ENCODE measurements at regions not wholly inside any gene's neighbourhood (a gene's known extent, or its start where the extent isn't known, plus 50 kb on each side); places are given as distances from the start of the nearest gene placed in this dataset.
"Not testable (repeated sequence)": the region's sequence is repeated elsewhere in the genome, so short reads cannot be mapped to it uniquely, and the experiment has no call there.

GRCh38 chr22:22193923-22194322 is 50.7 kb upstream of the VPREB1 start:
- DNase-seq (ENCODE audit: extremely low read depth in 1 of 2, low read depth in 1 of 2) = no peak

DNA sequence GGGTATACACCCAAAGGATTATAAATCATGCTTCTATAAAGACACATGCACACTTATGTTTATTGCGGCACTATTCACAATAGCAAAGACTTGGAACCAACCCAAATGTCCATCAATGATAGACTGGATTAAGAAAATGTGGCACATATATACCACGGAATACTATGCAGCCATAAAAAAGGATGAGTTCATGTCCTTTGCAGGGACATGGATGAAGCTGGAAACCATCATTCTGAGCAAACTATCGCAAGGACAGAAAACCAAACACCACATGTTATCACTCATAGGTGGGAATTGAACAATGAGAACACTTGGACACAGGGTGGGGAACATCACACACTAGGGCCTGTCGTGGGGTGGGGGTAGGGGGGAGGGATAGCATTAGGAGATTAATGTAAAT is 51.1 kb upstream of the VPREB1 start:
- DNase-seq (ENCODE audit: extremely low read depth in 1 of 2, low read depth in 1 of 2) = not testable (repeated sequence)

GRCh38 chr22:22193006-22193405 is 51.6 kb upstream of the VPREB1 start:
- not testable (repeated sequence) for DNase-seq (ENCODE audit: extremely low read depth in 1 of 2, low read depth in 1 of 2)

GRCh38 chr22:22189796-22190195 is 54.8 kb upstream of the VPREB1 start:
- not testable (repeated sequence) for DNase-seq (ENCODE audit: extremely low read depth in 1 of 2, low read depth in 1 of 2)

GRCh38 chr22:22187863-22188262 is 56.7 kb upstream of the VPREB1 start:
- not testable (repeated sequence) for DNase-seq (ENCODE audit: extremely low read depth in 1 of 2, low read depth in 1 of 2)

DNA sequence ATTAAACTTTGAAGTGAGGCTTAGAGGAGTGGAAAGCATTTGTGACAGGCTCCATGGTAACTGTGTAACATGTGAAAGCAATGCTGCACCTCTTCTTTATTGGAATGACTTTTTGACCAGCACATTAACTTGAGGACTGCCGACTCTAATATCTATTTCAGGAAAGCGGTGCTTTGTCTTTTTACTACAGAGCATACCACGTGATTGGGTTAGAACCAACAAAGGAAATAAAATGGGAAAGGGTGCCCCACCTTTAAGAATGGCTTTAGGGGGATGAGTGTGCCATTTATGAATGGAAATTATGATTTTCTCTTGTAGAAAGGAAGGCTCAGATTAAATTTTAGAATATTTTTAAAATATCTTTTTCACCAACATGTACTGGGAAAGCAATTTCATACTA is 57.3 kb upstream of the VPREB1 start:
- DNase-seq (ENCODE audit: extremely low read depth in 1 of 2, low read depth in 1 of 2) = no peak

GRCh38 chr22:22185844-22186499 is 58.6 kb upstream of the VPREB1 start:
- no peak for DNase-seq (ENCODE audit: extremely low read depth in 1 of 2, low read depth in 1 of 2)

- DNase-seq (ENCODE audit: extremely low read depth in 1 of 2, low read depth in 1 of 2) = no peak
Observed at GRCh38 chr22:22185217-22185616, 59.4 kb upstream of the VPREB1 start.

GRCh38 chr22:22184277-22184807 is 60.2 kb upstream of the VPREB1 start:
- no peak for DNase-seq (ENCODE audit: extremely low read depth in 1 of 2, low read depth in 1 of 2)

DNA sequence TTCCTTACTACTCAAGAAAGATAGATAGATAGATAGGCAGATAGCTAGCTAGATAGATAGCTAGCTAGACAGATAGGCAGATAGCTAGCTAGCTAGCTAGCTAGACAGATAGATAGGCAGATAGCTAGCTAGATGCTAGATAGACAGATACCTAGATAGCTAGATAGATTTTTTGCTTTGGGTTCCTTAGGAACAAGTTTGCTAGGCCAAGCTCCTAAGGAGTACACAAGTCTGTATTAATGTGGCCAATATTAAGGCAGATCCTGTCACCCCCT is 61.7 kb upstream of the VPREB1 start:
- DNase-seq (ENCODE audit: extremely low read depth in 1 of 2, low read depth in 1 of 2) = no peak

GRCh38 chr22:22182218-22182989 is 62.2 kb upstream of the VPREB1 start:
- DNase-seq (ENCODE audit: extremely low read depth in 1 of 2, low read depth in 1 of 2) = no peak

GRCh38 chr22:22181341-22181850 is 63.2 kb upstream of the VPREB1 start:
- no peak for DNase-seq (ENCODE audit: extremely low read depth in 1 of 2, low read depth in 1 of 2)

- no peak for DNase-seq (ENCODE audit: extremely low read depth in 1 of 2, low read depth in 1 of 2)
Observed at GRCh38 chr22:22180738-22181285, 63.8 kb upstream of the VPREB1 start.

- DNase-seq (ENCODE audit: extremely low read depth in 1 of 2, low read depth in 1 of 2) = no peak
Observed at GRCh38 chr22:22179858-22180257, 64.7 kb upstream of the VPREB1 start.

GRCh38 chr22:22178992-22179391 is 65.6 kb upstream of the VPREB1 start:
- no peak for DNase-seq (ENCODE audit: extremely low read depth in 1 of 2, low read depth in 1 of 2)

GRCh38 chr22:22178355-22178965 is 66.1 kb upstream of the VPREB1 start:
- DNase-seq (ENCODE audit: extremely low read depth in 1 of 2, low read depth in 1 of 2) = no peak

DNA sequence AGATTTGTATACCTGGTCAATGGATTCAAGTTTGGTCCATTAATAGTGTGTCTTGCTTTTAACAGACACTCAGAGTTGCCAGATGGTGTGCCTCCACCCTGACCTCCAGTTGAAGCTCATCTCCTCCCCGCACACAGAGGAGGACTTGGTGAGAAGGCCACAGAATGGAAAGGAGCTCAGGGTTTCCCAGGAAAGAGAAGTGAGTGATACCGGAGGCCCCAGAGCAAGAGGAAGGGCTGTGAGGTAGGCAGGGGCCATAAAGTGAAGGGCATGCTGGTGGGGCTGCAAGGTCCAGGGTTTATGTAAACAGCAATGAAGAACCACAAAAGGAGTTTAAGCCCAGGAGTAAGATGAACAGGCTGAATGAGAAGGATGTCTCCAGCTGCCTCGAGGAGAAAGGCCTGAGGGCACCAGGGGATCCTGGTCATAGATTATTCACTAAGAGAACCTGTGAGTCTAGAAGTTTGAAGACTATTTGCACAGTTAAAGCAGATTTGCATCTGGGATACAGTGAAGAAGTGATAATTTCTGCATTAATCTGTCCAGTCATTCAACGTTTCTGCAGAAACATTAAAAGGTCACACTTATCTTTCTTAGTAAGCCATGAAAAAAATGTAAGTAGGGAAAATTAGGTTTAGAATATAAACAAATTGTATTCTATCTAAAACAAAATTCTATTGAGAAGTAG is 67.5 kb upstream of the VPREB1 start:
- DNase-seq (ENCODE audit: extremely low read depth in 1 of 2, low read depth in 1 of 2) = no peak

- DNase-seq (ENCODE audit: extremely low read depth in 1 of 2, low read depth in 1 of 2) = not testable (repeated sequence)
Observed at GRCh38 chr22:22172896-22173628, 71.5 kb upstream of the VPREB1 start.

DNA sequence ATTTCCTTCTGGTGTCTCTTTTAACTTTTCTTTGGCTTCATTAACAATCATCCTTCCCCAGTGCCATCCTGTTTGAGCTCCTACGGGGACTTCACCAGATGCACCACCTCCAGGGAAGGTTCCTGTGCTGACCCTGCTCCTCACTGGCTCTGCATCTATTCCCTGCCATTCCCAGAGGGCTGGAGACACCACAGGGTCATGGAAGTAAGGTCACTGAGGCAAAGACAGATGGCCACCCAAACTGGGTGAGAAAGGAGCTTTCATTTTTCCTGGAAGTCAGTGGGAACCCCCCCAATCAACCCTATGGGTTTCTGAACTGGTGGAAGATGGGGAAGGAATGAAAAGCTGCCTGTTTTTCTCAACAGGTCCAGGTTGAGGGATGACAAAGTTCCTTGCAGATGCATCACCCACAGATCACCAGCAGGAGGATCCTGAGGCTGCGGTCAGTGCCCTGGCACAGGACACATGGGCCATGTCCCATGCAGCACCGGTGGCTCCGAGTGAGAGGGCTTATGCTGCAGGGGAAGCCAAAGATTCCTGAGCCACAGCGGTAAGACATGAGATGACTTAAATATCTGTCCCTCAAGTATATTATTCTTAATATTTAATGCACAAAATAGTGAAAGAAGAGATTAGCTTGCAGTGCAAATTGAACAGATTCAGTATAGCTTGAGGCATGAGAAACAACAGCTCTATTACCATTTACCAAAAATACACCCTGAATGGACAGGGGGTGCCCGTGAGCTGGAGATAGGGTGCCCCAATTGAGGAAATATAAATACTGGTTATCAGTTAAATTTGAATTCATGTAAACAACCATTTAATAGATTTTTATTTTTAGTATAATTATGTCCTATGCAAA is 73.0 kb upstream of the VPREB1 start:
- DNase-seq (ENCODE audit: extremely low read depth in 1 of 2, low read depth in 1 of 2) = no peak
